ENCODE measurements at regions not wholly inside any gene's neighbourhood (a gene's known extent, or its start where the extent isn't known, plus 50 kb on each side); places are given as distances from the start of the nearest gene placed in this dataset.

DNA sequence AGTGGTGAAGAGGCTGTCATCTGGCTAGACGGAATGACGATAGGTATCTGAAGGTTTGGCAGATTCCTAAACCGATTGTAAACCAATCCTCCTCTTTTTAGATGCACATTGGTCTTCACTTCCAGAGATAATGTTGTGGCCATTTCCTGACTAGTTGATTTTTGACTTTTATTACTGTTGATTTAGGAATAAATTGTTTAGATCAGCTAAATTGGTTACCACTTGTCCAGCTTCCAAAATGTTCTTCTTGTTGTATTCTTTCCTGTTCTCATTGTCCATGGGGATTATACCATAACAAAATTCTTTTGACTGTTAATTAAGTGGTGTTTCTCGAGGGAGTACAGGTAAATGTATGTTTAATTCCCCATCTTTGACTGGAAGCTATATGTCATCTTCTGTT lies 119.7 kb downstream of the MACROH2A1 start:
- DNase-seq (ENCODE audit: low spot score) (no peak), ATAC-seq (ENCODE audit: low FRiP score) (no peak)
- TF ChIP-seq CTCF (IDR thresholded peaks at IDR 0.05), result no peak

- no peak for DNase-seq (ENCODE audit: low spot score)
- no peak for ATAC-seq (ENCODE audit: low FRiP score)
- TF ChIP-seq CTCF (IDR thresholded peaks at IDR 0.05), result no peak
Observed at GRCh38 chr5:135276151-135276550, 122.9 kb downstream of the MACROH2A1 start.

DNA sequence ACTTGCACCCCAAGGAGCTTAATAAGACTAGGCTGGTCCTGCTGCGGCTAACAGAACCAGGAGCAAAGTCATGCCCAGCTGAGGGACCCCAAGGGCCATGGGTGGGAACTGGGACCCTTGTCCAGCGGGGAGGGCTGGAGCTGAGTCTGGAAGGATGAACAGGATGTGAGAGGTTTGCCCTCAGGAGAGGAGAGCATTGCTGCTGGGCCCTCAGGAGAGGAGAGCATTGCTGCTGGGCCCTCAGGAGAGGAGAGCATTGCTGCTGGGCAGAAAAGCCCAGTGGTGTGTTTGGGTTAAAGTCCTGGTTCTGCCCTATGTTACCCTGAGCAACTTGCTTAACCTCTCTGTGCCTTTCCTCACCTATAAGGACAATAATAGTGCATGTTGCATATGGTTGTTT lies 125.8 kb downstream of the MACROH2A1 start:
- TF ChIP-seq CTCF (IDR thresholded peaks at IDR 0.05), result no peak
- no peak for ATAC-seq (ENCODE audit: low FRiP score)
- no peak for DNase-seq (ENCODE audit: low spot score)

GRCh38 chr5:135272311-135272805 lies 126.7 kb downstream of the MACROH2A1 start:
- ATAC-seq (ENCODE audit: low FRiP score), result no peak
- no peak for DNase-seq (ENCODE audit: low spot score)
- TF ChIP-seq CTCF (IDR thresholded peaks at IDR 0.05), result no peak

DNA sequence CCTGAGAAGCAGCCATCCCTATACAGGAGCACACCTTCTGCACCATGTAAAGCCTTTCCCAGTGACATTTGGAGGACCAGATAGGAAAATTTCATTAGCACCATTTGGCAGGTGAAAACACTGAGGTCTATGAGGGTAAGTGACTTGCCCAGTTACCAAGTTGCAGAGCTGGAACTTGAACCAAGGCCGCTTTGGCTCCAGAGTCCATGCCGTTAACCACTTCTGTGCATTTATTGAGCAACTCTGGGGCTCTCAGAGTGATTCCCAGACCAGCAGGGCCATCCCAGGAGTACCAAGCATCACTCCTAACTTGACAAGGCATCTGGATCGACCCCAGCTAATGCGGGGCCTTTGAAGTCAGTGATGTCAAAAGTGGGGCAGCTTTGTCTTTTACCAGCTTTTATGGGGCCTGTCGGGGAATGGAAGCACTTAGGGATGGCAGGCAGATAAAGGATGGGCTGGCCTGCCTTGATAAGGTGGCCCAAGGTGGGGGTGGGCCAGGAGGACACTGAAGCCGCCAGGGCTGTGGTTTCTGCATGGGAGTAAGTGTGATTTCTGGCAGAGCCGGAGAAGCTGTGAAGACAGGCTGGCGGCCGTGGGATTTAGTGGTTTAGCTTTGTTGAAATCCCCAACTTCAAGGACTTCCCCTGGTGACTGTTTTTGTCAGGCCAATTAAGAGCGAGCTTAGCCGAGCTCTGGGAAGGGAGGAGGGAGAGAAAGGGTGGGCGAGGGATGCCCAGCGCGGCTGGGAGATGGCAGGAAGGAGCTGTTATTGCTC lies 127.3 kb downstream of the MACROH2A1 start:
- no peak for ATAC-seq (ENCODE audit: low FRiP score)
- TF ChIP-seq CTCF (IDR thresholded peaks at IDR 0.05), result no peak
- no peak for DNase-seq (ENCODE audit: low spot score)

- DNase-seq (ENCODE audit: low spot score) (no peak), ATAC-seq (ENCODE audit: low FRiP score) (no peak)
- no peak for TF ChIP-seq CTCF (IDR thresholded peaks at IDR 0.05)
Observed at GRCh38 chr5:135269931-135270421, 129.1 kb downstream of the MACROH2A1 start.

- ATAC-seq (ENCODE audit: low FRiP score) (no peak), DNase-seq (ENCODE audit: low spot score) (no peak)
- TF ChIP-seq CTCF (IDR thresholded peaks at IDR 0.05), result no peak
Observed at GRCh38 chr5:135269199-135269598, 129.8 kb downstream of the MACROH2A1 start.

Measured in omental fat pad (tissue), 3 donors.